HCT116 (cell line): ENCODE measurements at regions not wholly inside any gene's neighbourhood (a gene's known extent, or its start where the extent isn't known, plus 50 kb on each side); places are given as distances from the start of the nearest gene placed in this dataset.

ENCODE experiments used
- ATAC-seq: fragments of 200-7000 bp; cut with Tn5 transposase; 2 replicates; pipeline ENCODE4 v1.9.1; 2020; ENCODE audit warnings: mild to moderate bottlenecking, moderate library complexity
- BruUV-seq: library from RNA; stranded (reverse); fragments of 400-500 nt; replicated peaks from 2 replicates; lab custom pipeline; 2021; lab: Mats Ljungman, UMichigan
- CTCF ChIA-PET: fragments of 300-600 bp; sonication (Branson Sonifier 250); formaldehyde crosslinking; loops from one replicate; lab custom pipeline; 2021; ENCODE audit warnings: antibody characterized with exemption; lab: Charles Lee
- POLR2A ChIA-PET: fragments of 300-600, 350-600 bp; sonication (Branson Sonifier 250); formaldehyde crosslinking; loops from one replicate; lab custom pipeline; 2021; ENCODE audit warnings: antibody characterized with exemption; lab: Charles Lee
- RAD21 ChIA-PET, 2 experiments: fragments of 300-600 bp; sonication (Branson Sonifier 250); formaldehyde crosslinking; loops; one replicate each; lab custom pipeline; 2023; ENCODE audit warnings: low total read pairs in 2 of 2; ENCODE audit not compliant: uncharacterized antibody in 2 of 2, unreplicated experiment in 2 of 2, low non-redundant PET in 1 of 2; lab: Charles Lee
- DNase-seq: peaks from one replicate; pipeline ENCODE4 v3.0.0-alpha.2; 2010; ENCODE audit warnings: low read depth, low spot score
- H2AFZ ChIP-seq: fragments of 200-600 bp; shearing (Covaris generic), sonication (generic); 2 replicates; pipeline ENCODE4 v1.6.1; 2017; ENCODE audit warnings: low read depth, mixed run types, mixed read lengths, antibody characterized with exemption, low read length; ENCODE audit not compliant: poor library complexity, severe bottlenecking
- H3K27ac ChIP-seq: 2 replicates; pipeline ENCODE4 v1.5.1; 2012; ENCODE audit warnings: low read depth, low read length
- H3K27me3 ChIP-seq: fragments of 200-600 bp; sonication (generic); 2 replicates; pipeline ENCODE4 v1.6.1; 2016; ENCODE audit warnings: mixed run types, low read length, mixed read lengths; ENCODE audit not compliant: insufficient read depth
- H3K36me3 ChIP-seq, 2 experiments: fragments of 200-500 bp in 1 of 2; fragments of 200-600 bp in 1 of 2; sonication (Bioruptor generic) in 1 of 2; sonication (generic) in 1 of 2; 2 replicates each; pipeline versions ENCODE4 v1.5.1 to v1.6.1; 2014 to 2016; ENCODE audit warnings: low read length in 2 of 2, inconsistent platforms in 1 of 2, mixed read lengths in 1 of 2, mixed run types in 1 of 2; ENCODE audit not compliant: insufficient read depth in 2 of 2, control insufficient read depth in 1 of 2
- H3K4me1 ChIP-seq, 2 experiments: fragments of 200-600 bp in 1 of 2; sonication (generic) in 1 of 2; 2 replicates each; pipeline versions ENCODE4 v1.5.1 to v1.6.1; 2012 to 2017; ENCODE audit warnings: low read length in 2 of 2, inconsistent platforms in 1 of 2, mild to moderate bottlenecking in 1 of 2, mixed read lengths in 1 of 2, mixed run types in 1 of 2, moderate library complexity in 1 of 2; ENCODE audit not compliant: insufficient read depth in 2 of 2, control insufficient read depth in 1 of 2
- H3K4me2 ChIP-seq: fragments of 200-600 bp; sonication (generic); 2 replicates; pipeline ENCODE4 v1.6.1; 2017; ENCODE audit warnings: mixed run types, low read length, mixed read lengths
- H3K4me3 ChIP-seq, 2 experiments: fragments of 200-600 bp in 1 of 2; sonication (generic) in 1 of 2; replicated peaks in 1 of 2; 2 replicates each; pipeline ENCODE4 v1.5.1; 2011 to 2016; ENCODE audit warnings: low read length in 2 of 2, control low read depth in 1 of 2, low read depth in 1 of 2, mild to moderate bottlenecking in 1 of 2, mixed read lengths in 1 of 2, mixed run types in 1 of 2
- H3K79me2 ChIP-seq: fragments of 200-600 bp; sonication (generic); 2 replicates; pipeline ENCODE4 v1.6.1; 2017; ENCODE audit warnings: mild to moderate bottlenecking, mixed run types, low read length, moderate library complexity, mixed read lengths; ENCODE audit not compliant: insufficient read depth
- H3K9ac ChIP-seq: fragments of 200-600 bp; sonication (generic); 2 replicates; pipeline ENCODE4 v1.6.1; 2016; ENCODE audit warnings: low read length, mixed read lengths
- H3K9me2 ChIP-seq: fragments of 200-600 bp; sonication (generic), shearing (Covaris generic); 2 replicates; pipeline ENCODE4 v1.6.1; 2017; ENCODE audit warnings: mixed run types, mild to moderate bottlenecking, moderate library complexity; ENCODE audit not compliant: insufficient read depth
- H3K9me3 ChIP-seq, 2 experiments: fragments of 200-500 bp in 1 of 2; fragments of 200-600 bp in 1 of 2; sonication (Bioruptor generic) in 1 of 2; sonication (generic) in 1 of 2; 2 replicates each; pipeline ENCODE4 v1.6.1; 2014 to 2017; ENCODE audit warnings: low read length in 2 of 2, mixed read lengths in 2 of 2, inconsistent platforms in 1 of 2, low read depth in 1 of 2, mild to moderate bottlenecking in 1 of 2, mixed run types in 1 of 2, moderate library complexity in 1 of 2; ENCODE audit not compliant: control insufficient read depth in 1 of 2, insufficient read depth in 1 of 2
- H4K20me1 ChIP-seq: fragments of 200-600 bp; sonication (generic), shearing (Covaris generic); 2 replicates; pipeline ENCODE4 v1.6.1; 2017; ENCODE audit warnings: mixed run types, mild to moderate bottlenecking, moderate library complexity; ENCODE audit not compliant: insufficient read depth
- ATF3 ChIP-seq: IDR thresholded peaks from 2 replicates; pipeline ENCODE4 v1.6.1; 2012
- CBX3 ChIP-seq: IDR thresholded peaks from 2 replicates; pipeline ENCODE4 v1.6.1; 2012; ENCODE audit warnings: low read depth
- CTCF ChIP-seq, 3 experiments: fragments of 200-600 bp in 1 of 3; sonication (generic) in 1 of 3; IDR thresholded peaks in 2 of 3; conservative IDR thresholded peaks in 1 of 3; 2 replicates each; pipeline ENCODE4 v1.5.1; 2012 to 2017; ENCODE audit warnings: low read depth in 2 of 3, low read length in 2 of 3, antibody characterized with exemption in 1 of 3, borderline replicate concordance in 1 of 3, control low read depth in 1 of 3, mild to moderate bottlenecking in 1 of 3, mixed read lengths in 1 of 3, mixed run types in 1 of 3, moderate library complexity in 1 of 3; ENCODE audit not compliant: insufficient read depth in 1 of 3
- EZH2 ChIP-seq: fragments of 200-600 bp; sonication (generic); IDR thresholded peaks from 2 replicates; pipeline ENCODE4 v1.6.1; 2017; ENCODE audit warnings: antibody characterized with exemption, mixed run types
- FOSL1 ChIP-seq: IDR thresholded peaks from 2 replicates; pipeline ENCODE4 v1.6.1; 2012; ENCODE audit warnings: low read depth
- POLR2A ChIP-seq: IDR thresholded peaks from 2 replicates; pipeline ENCODE4 v1.7.0; 2011; ENCODE audit warnings: borderline replicate concordance; ENCODE audit not compliant: insufficient read depth, insufficient read length; ENCODE audit errors: extremely low read depth
- POLR2AphosphoS5 ChIP-seq: IDR thresholded peaks from 2 replicates; pipeline ENCODE4 v1.6.1; 2011; ENCODE audit warnings: mild to moderate bottlenecking, low read depth, low read length, moderate library complexity
- RAD21 ChIP-seq: IDR thresholded peaks from 2 replicates; pipeline ENCODE4 v1.6.1; 2012; ENCODE audit warnings: low read depth, mild to moderate bottlenecking
- SP1 ChIP-seq: IDR thresholded peaks from 2 replicates; pipeline ENCODE4 v1.6.1; 2012; ENCODE audit warnings: low read depth
- TCF7L2 ChIP-seq: IDR thresholded peaks from 2 replicates; pipeline ENCODE4 v1.7.0; 2011; ENCODE audit warnings: borderline replicate concordance, inconsistent platforms; ENCODE audit not compliant: insufficient read depth, insufficient read length; ENCODE audit errors: extremely low read depth
- YY1 ChIP-seq: IDR thresholded peaks from 2 replicates; pipeline ENCODE4 v1.6.1; 2011; ENCODE audit warnings: low read length, low read depth, moderate library complexity, mild to moderate bottlenecking; ENCODE audit not compliant: insufficient replicate concordance; ENCODE audit errors: extremely low read depth
- ZNF274 ChIP-seq: fragments of 200-500 bp; sonication (Bioruptor generic); IDR thresholded peaks from 2 replicates; pipeline ENCODE4 v1.6.1; 2014; ENCODE audit warnings: mild to moderate bottlenecking, low read depth, low read length, inconsistent platforms
- intact Hi-C: fragments of 100-400 bp; cut with micrococcal nuclease; formaldehyde crosslinking; loops from 2 replicates; pipeline ENCODE4 v1.10.0; 2022

GRCh38 chr3:81237181-81237580 lies 524.3 kb downstream of the GBE1 start (continued):
- no peak for TF ChIP-seq CTCF (IDR thresholded peaks at IDR 0.05 in 2 of 3, conservative IDR thresholded peaks at IDR 0.05 in 1 of 3; ENCODE audit: borderline replicate concordance in 1 of 3, insufficient read depth in 1 of 3, low read depth in 2 of 3, low read length in 2 of 3)
- TF ChIP-seq YY1 = no peak
- TF ChIP-seq RAD21 = no peak
- TF ChIP-seq TCF7L2 = no peak
- no peak for TF ChIP-seq EZH2
- TF ChIP-seq FOSL1 = no peak
- no peak for TF ChIP-seq ATF3
- no peak for TF ChIP-seq ZNF274
- TF ChIP-seq POLR2AphosphoS5 = no peak
- no peak for TF ChIP-seq CBX3

GRCh38 chr3:81218023-81218422 lies 543.4 kb downstream of the GBE1 start:
- Histone ChIP-seq H3K27ac (no peak overlapping the region), H3K9me2 (no peaks in the 10 kb centered on the region), H3K27me3 (no peaks in the 10 kb centered on the region), H3K79me2 (no peaks in the 10 kb centered on the region), H3K9ac (no peak overlapping the region), H3K4me2 (no peak overlapping the region), H3K9me3 (peaks cover 0 to 4% of the 10 kb centered on the region in 2 experiments; a peak in 2 of 4 replicates), H4K20me1 (no peaks in the 10 kb centered on the region)
- POLR2A ChIA-PET = no interaction called here
- RAD21 ChIA-PET = no interaction called here
- intact Hi-C loops = no loop called here
- BruUV-seq = no TSS peak
- DNase-seq (no peak), ATAC-seq (no peak)
- CTCF ChIA-PET = no interaction called here
- TF ChIP-seq POLR2A (no peak), SP1 (no peak), FOSL1 (no peak)
- TF ChIP-seq, all 23 proteins: peak for 0
- no peak overlapping the region for H3K4me3 ChIP-seq
- no peak overlapping the region for H2AFZ ChIP-seq
- no peaks in the 10 kb centered on the region for H3K4me1 ChIP-seq
- H3K36me3 ChIP-seq = no peaks in the 10 kb centered on the region
